ENCODE measurements at regions not wholly inside any gene's neighbourhood (a gene's known extent, or its start where the extent isn't known, plus 50 kb on each side); places are given as distances from the start of the nearest gene placed in this dataset.
A peak's percentile ranks its signal among the peaks of the same experiment; 100 is the strongest.

- peak; percentile 48 for TF ChIP-seq CTCF (conservative IDR thresholded peaks at IDR 0.05; ENCODE audit: low read depth, low read length)
- no peak for TF ChIP-seq POLR2A (IDR thresholded peaks at IDR 0.05; ENCODE audit: low read depth, low read length)
- TF ChIP-seq CEBPB (IDR thresholded peaks at IDR 0.05; ENCODE audit: low read depth, low read length): peak; percentile 56; the same call in 1 of the 2 replicates
- TF ChIP-seq MAFK (IDR thresholded peaks at IDR 0.05; ENCODE audit: low read depth, low read length): no peak
- peak; percentile 42; the same call in 1 of the 2 replicates for TF ChIP-seq FOS (IDR thresholded peaks at IDR 0.05; ENCODE audit: low read depth, low read length)
- TF ChIP-seq BHLHE40 (IDR thresholded peaks at IDR 0.05; ENCODE audit: low read depth, low read length): peak; percentile 51; the same call in 1 of the 2 replicates
- peak; percentile 59 for TF ChIP-seq RAD21 (IDR thresholded peaks at IDR 0.05; ENCODE audit: low read length)
- TF ChIP-seq NFE2L2 (IDR thresholded peaks at IDR 0.05; ENCODE audit: low read depth, low read length): peak; percentile 21; the same call in 1 of the 2 replicates
- peak; percentile 45 for TF ChIP-seq SMC3 (IDR thresholded peaks at IDR 0.05; ENCODE audit: low read depth, low read length)
- no peak for TF ChIP-seq RCOR1 (IDR thresholded peaks at IDR 0.05; ENCODE audit: insufficient replicate concordance, low read length)
- TF ChIP-seq RFX5 (IDR thresholded peaks at IDR 0.05; ENCODE audit: low read depth, low read length): no peak
- TF ChIP-seq USF2 (IDR thresholded peaks at IDR 0.05; ENCODE audit: low read depth, low read length): peak; percentile 73
Observed at GRCh38 chr5:115377468-115378217, 81.2 kb upstream of the CCDC112 start.

All from IMR-90 (cell line).